ENCODE measurements at regions not wholly inside any gene's neighbourhood (a gene's known extent, or its start where the extent isn't known, plus 50 kb on each side); places are given as distances from the start of the nearest gene placed in this dataset.

GRCh38 chr13:107091428-107091827, 523.5 kb upstream of the ARGLU1 start:
- TF ChIP-seq CTCF (conservative IDR thresholded peaks at IDR 0.05 in 1 of 2, IDR thresholded peaks at IDR 0.05 in 1 of 2; ENCODE audit: extremely low read depth in 1 of 2, insufficient read depth in 1 of 2, low read depth in 1 of 2, low read length in 2 of 2) = no peak
- no peak for TF ChIP-seq EZH2 (IDR thresholded peaks at IDR 0.05; ENCODE audit: borderline replicate concordance, low read length)
